CD14-positive monocyte (primary cell): ENCODE measurements at regions not wholly inside any gene's neighbourhood (a gene's known extent, or its start where the extent isn't known, plus 50 kb on each side); places are given as distances from the start of the nearest gene placed in this dataset.

ENCODE experiments used
- DNase-seq, 3 donors: peaks; one replicate each; pipeline ENCODE4 v3.0.0-alpha.2; 2011 to 2022
- H2AFZ ChIP-seq: 2 replicates; pipeline ENCODE4 v1.6.0; 2012; ENCODE audit warnings: mild to moderate bottlenecking, low read depth, low read length, inconsistent platforms; ENCODE audit not compliant: insufficient read depth, poor library complexity, severe bottlenecking
- H3K27ac ChIP-seq, 2 donors: 1 replicate in 1 of 2; 2 replicates in 1 of 2; pipeline ENCODE4 v1.5.1; 2012 to 2013; ENCODE audit warnings: low read length in 2 of 2, control low read depth in 1 of 2, inconsistent platforms in 1 of 2, low read depth in 1 of 2, mild to moderate bottlenecking in 1 of 2
- H3K27me3 ChIP-seq, 2 donors: one replicate each; pipeline versions ENCODE4 v1.6.0 to v1.6.1; 2011 to 2013; ENCODE audit warnings: low read length in 2 of 2; ENCODE audit not compliant: control insufficient read depth in 2 of 2, insufficient read depth in 2 of 2
- H3K36me3 ChIP-seq, 2 donors: replicated peaks in 1 of 2; 1 replicate in 1 of 2; 2 replicates in 1 of 2; pipeline versions ENCODE4 v1.5.1 to v1.6.1; 2012 to 2013; ENCODE audit warnings: low read length in 2 of 2, control low read depth in 1 of 2, inconsistent platforms in 1 of 2, mild to moderate bottlenecking in 1 of 2; ENCODE audit not compliant: insufficient read depth in 2 of 2, control insufficient read depth in 1 of 2
- H3K4me1 ChIP-seq, 2 donors: 1 replicate in 1 of 2; 2 replicates in 1 of 2; pipeline versions ENCODE4 v1.5.1 to v1.6.1; 2012 to 2013; ENCODE audit warnings: low read length in 2 of 2, control low read depth in 1 of 2, inconsistent platforms in 1 of 2, mild to moderate bottlenecking in 1 of 2, moderate library complexity in 1 of 2; ENCODE audit not compliant: insufficient read depth in 2 of 2, control insufficient read depth in 1 of 2
- H3K4me2 ChIP-seq: replicated peaks from 2 replicates; pipeline ENCODE3; 2012; ENCODE audit warnings: low read length, moderate library complexity, mild to moderate bottlenecking; ENCODE audit not compliant: poor library complexity, severe bottlenecking; ENCODE audit errors: extremely low read depth
- H3K4me3 ChIP-seq, 3 experiments: fragments of 200-600 bp in 1 of 3; sonication (generic) in 1 of 3; replicated peaks in 1 of 3; 1 replicate in 2 of 3; 2 replicates in 1 of 3; pipeline ENCODE4 v1.5.1; 2011 to 2013; ENCODE audit warnings: low read length in 3 of 3, mild to moderate bottlenecking in 3 of 3, control low read depth in 2 of 3, low read depth in 2 of 3, inconsistent platforms in 1 of 3, moderate library complexity in 1 of 3
- H3K79me2 ChIP-seq: 2 replicates; pipeline ENCODE4 v1.6.0; 2012; ENCODE audit warnings: mild to moderate bottlenecking, control low read depth, inconsistent platforms, low read length, moderate library complexity; ENCODE audit not compliant: insufficient read depth
- H3K9ac ChIP-seq: 2 replicates; pipeline ENCODE4 v1.6.0; 2017; ENCODE audit warnings: low read length, mild to moderate bottlenecking; ENCODE audit not compliant: insufficient read depth, poor library complexity, severe bottlenecking
- H3K9me3 ChIP-seq, 2 donors: replicated peaks in 1 of 2; 1 replicate in 1 of 2; 2 replicates in 1 of 2; pipeline versions ENCODE4 v1.5.1 to v1.6.1; 2012 to 2013; ENCODE audit warnings: low read length in 2 of 2, control low read depth in 1 of 2; ENCODE audit not compliant: control insufficient read depth in 1 of 2, insufficient read depth in 1 of 2
- H4K20me1 ChIP-seq: 2 replicates; pipeline ENCODE4 v1.6.0; 2012; ENCODE audit warnings: mild to moderate bottlenecking, low read length, control low read depth, moderate library complexity; ENCODE audit not compliant: insufficient read depth
- H3K27ac Mint-ChIP-seq, 7 donors: one replicate each; pipeline ENCODE4 v1.8.0; 2020; ENCODE audit warnings: mild to moderate bottlenecking in 7 of 7, mixed read lengths in 7 of 7, moderate library complexity in 6 of 7, inconsistent platforms in 2 of 7
- H3K27me3 Mint-ChIP-seq, 3 donors: one replicate each; pipeline ENCODE4 v1.8.0; 2021 to 2022; ENCODE audit warnings: low read depth in 3 of 3, mild to moderate bottlenecking in 3 of 3, mixed read lengths in 3 of 3, moderate library complexity in 3 of 3, inconsistent platforms in 1 of 3
- H3K36me3 Mint-ChIP-seq, 2 donors: one replicate each; pipeline ENCODE4 v1.8.0; 2020; ENCODE audit warnings: mixed read lengths in 2 of 2, inconsistent platforms in 1 of 2, mild to moderate bottlenecking in 1 of 2
- H3K4me1 Mint-ChIP-seq: one replicate; pipeline ENCODE4 v1.8.0; 2020; ENCODE audit warnings: mild to moderate bottlenecking, mixed read lengths
- H3K4me3 Mint-ChIP-seq, 2 donors: one replicate each; pipeline ENCODE4 v1.8.0; 2020; ENCODE audit warnings: mild to moderate bottlenecking in 2 of 2, mixed read lengths in 2 of 2, moderate library complexity in 1 of 2
- H3K9me3 Mint-ChIP-seq, 7 donors: one replicate each; pipeline ENCODE4 v1.8.0; 2020 to 2022; ENCODE audit warnings: mixed read lengths in 7 of 7, mild to moderate bottlenecking in 6 of 7, moderate library complexity in 6 of 7, inconsistent platforms in 2 of 7
- CTCF ChIP-seq: fragments of 200-600 bp; IDR thresholded peaks from one replicate; pipeline ENCODE4 v1.8.0; 2022; ENCODE audit warnings: antibody characterized with exemption, mild to moderate bottlenecking
- WGBS: methylation state at CpG from one replicate; pipeline ENCODE4 v1.1.5; 2013; ENCODE audit warnings: missing lambda C conversion rate; ENCODE audit not compliant: insufficient coverage; 5-methylcytosine and 5-hydroxymethylcytosine counted together
- intact Hi-C, 2 donors: fragments of 100-400 bp; cut with micrococcal nuclease; formaldehyde crosslinking; loops; one replicate each; pipeline versions ENCODE4 v1.15.0 to v1.15.1; 2023

- intact Hi-C loops, result no loop called here
- H3K9me3 ChIP-seq, result no peaks in the 10 kb centered on the region
- no peak overlapping the region for H3K27ac ChIP-seq
- no peaks in the 10 kb centered on the region for H3K27me3 ChIP-seq
- Mint-ChIP-seq H3K27ac (peak overlapping the region in 1 of 7 donors; percentile 82), H3K36me3 (no peaks in the 10 kb centered on the region), H3K4me1 (no peaks in the 10 kb centered on the region), H3K27me3 (peaks cover 1 to 4% (median 3%) of the 10 kb centered on the region in 3 donors), H3K4me3 (no peak overlapping the region), H3K9me3 (peaks cover 6 to 12% (median 7%) of the 10 kb centered on the region in 7 donors)
- no peak overlapping the region for H3K4me2 ChIP-seq
- no peaks in the 10 kb centered on the region for H4K20me1 ChIP-seq
- H2AFZ ChIP-seq, result no peak overlapping the region
- no peaks in the 10 kb centered on the region for H3K79me2 ChIP-seq
- no peaks in the 10 kb centered on the region for H3K36me3 ChIP-seq
- WGBS, result 98% methylated on average over 8 of the region's 10 CpGs
- no peak overlapping the region for H3K9ac ChIP-seq
- no peaks in the 10 kb centered on the region for H3K4me1 ChIP-seq
- no peak overlapping the region for H3K4me3 ChIP-seq
- DNase-seq, result no peak
- TF ChIP-seq CTCF, result no peak
Observed at GRCh38 chr2:121006743-121007489, 271.2 kb downstream of the GLI2 start.

- Histone ChIP-seq H3K4me2 (no peak overlapping the region), H3K9me3 (no peaks in the 10 kb centered on the region), H3K4me3 (no peak overlapping the region), H2AFZ (no peak overlapping the region), H3K9ac (no peak overlapping the region), H3K36me3 (no peaks in the 10 kb centered on the region), H3K27me3 (no peaks in the 10 kb centered on the region), H3K4me1 (no peaks in the 10 kb centered on the region), H4K20me1 (no peaks in the 10 kb centered on the region), H3K79me2 (no peaks in the 10 kb centered on the region), H3K27ac (no peak overlapping the region)
- H3K27ac Mint-ChIP-seq, result no peak overlapping the region
- no peak overlapping the region for H3K4me3 Mint-ChIP-seq
- intact Hi-C loops, result no loop called here
- DNase-seq, result no peak
- WGBS, result 88% methylated on average over 1 of the region's 2 CpGs
- peaks cover 6 to 12% (median 7%) of the 10 kb centered on the region in 7 donors for H3K9me3 Mint-ChIP-seq
- H3K27me3 Mint-ChIP-seq, result peaks cover 1 to 4% (median 3%) of the 10 kb centered on the region in 3 donors
- no peaks in the 10 kb centered on the region for H3K36me3 Mint-ChIP-seq
- no peaks in the 10 kb centered on the region for H3K4me1 Mint-ChIP-seq
- TF ChIP-seq CTCF, result no peak
Observed at GRCh38 chr2:121007490-121007853, 271.8 kb downstream of the GLI2 start.
